NT2/D1 (cell line): ENCODE measurements at regions not wholly inside any gene's neighbourhood (a gene's known extent, or its start where the extent isn't known, plus 50 kb on each side); places are given as distances from the start of the nearest gene placed in this dataset.

Experiments
- SUZ12 ChIP-seq: IDR thresholded peaks from 2 replicates; pipeline ENCODE4 v1.6.1; 2011; ENCODE audit not compliant: insufficient read length, insufficient read depth; ENCODE audit errors: extremely low read depth
- YY1 ChIP-seq: IDR thresholded peaks from 2 replicates; pipeline ENCODE4 v1.6.1; 2011; ENCODE audit not compliant: insufficient read length, insufficient read depth
- ZNF274 ChIP-seq: IDR thresholded peaks from 2 replicates; pipeline ENCODE4 v1.6.1; 2011; ENCODE audit warnings: mild to moderate bottlenecking, low read depth, low read length

GRCh38 chr2:224264259-224264658 is 137.6 kb downstream of the FAM124B start:
- TF ChIP-seq YY1 (no peak), ZNF274 (no peak), SUZ12 (no peak)
